K562 (cell line): ENCODE measurements at regions not wholly inside any gene's neighbourhood (a gene's known extent, or its start where the extent isn't known, plus 50 kb on each side); places are given as distances from the start of the nearest gene placed in this dataset.

Experiments
- ATAC-seq: fragments of 200-7000 bp; cut with Tn5 transposase; 3 replicates; pipeline ENCODE4 v1.9.1; 2020; ENCODE audit warnings: moderate library complexity
- BruUV-seq: library from RNA; stranded (reverse); fragments of 400-500 nt; replicated peaks from 2 replicates; lab custom pipeline; 2021; lab: Mats Ljungman, UMichigan
- CTCF ChIA-PET: fragments of 300-600 bp; formaldehyde crosslinking; extraction: SDS; loops from one replicate; lab custom pipeline; 2021; ENCODE audit warnings: low intra/inter-chr PET ratio; lab: Yijun Ruan, JAX
- POLR2A ChIA-PET: fragments of 300-600, 350-650 bp; sonication (Branson Sonifier 250); formaldehyde crosslinking; extraction: SDS; loops from one replicate; lab custom pipeline; 2021; ENCODE audit warnings: antibody characterized with exemption, inconsistent platforms; lab: Yijun Ruan, JAX
- DNase-seq, 4 experiments: peaks; one replicate each; pipeline versions ENCODE4 v3.0.0 to v3.0.0-alpha.2; 2011 to 2018; ENCODE audit warnings: low spot score in 3 of 4, mixed read lengths in 3 of 4; ENCODE audit errors: extremely low read depth in 1 of 4
- FAIRE-seq: peaks from 2 replicates; lab custom pipeline; 2011; peaks lifted over from hg19 to GRCh38; lab: Jason Lieb, UNC
- H2AFZ ChIP-seq: 2 replicates; pipeline ENCODE4 v1.6.0; 2011; ENCODE audit warnings: low read depth, low read length, control low read depth, inconsistent platforms
- H3K27ac ChIP-seq: fragments of 200-600 bp; 3 replicates; pipeline ENCODE4 v1.8.0; 2011; ENCODE audit warnings: low read depth, mild to moderate bottlenecking, control low read depth, inconsistent platforms, low read length, moderate library complexity, mixed read lengths; ENCODE audit errors: extremely low read depth
- H3K27me3 ChIP-seq, 2 experiments: fragments of 300-600 bp in 1 of 2; 2 replicates in 1 of 2; 3 replicates in 1 of 2; pipeline versions ENCODE4 v1.6.0 to v1.8.0; 2011; ENCODE audit warnings: inconsistent platforms in 2 of 2, low read length in 2 of 2, mild to moderate bottlenecking in 1 of 2, mixed read lengths in 1 of 2, moderate library complexity in 1 of 2; ENCODE audit not compliant: control insufficient read depth in 2 of 2, insufficient read depth in 2 of 2
- H3K36me3 ChIP-seq: fragments of 300-600 bp; 3 replicates; pipeline ENCODE4 v1.8.0; 2011; ENCODE audit warnings: mild to moderate bottlenecking, low read length, inconsistent platforms; ENCODE audit not compliant: control insufficient read depth, insufficient read depth
- H3K4me1 ChIP-seq, 2 experiments: fragments of 200-600 bp in 1 of 2; replicated peaks in 1 of 2; 2 replicates in 1 of 2; 3 replicates in 1 of 2; pipeline versions ENCODE4 v1.5.1 to v1.8.0; 2011; ENCODE audit warnings: inconsistent platforms in 2 of 2, low read length in 2 of 2, mild to moderate bottlenecking in 1 of 2, mixed read lengths in 1 of 2, moderate library complexity in 1 of 2; ENCODE audit not compliant: control insufficient read depth in 2 of 2, insufficient read depth in 2 of 2
- H3K4me2 ChIP-seq: 2 replicates; pipeline ENCODE4 v1.6.1; 2011; ENCODE audit warnings: low read length, control low read depth, inconsistent platforms, mixed read lengths; ENCODE audit not compliant: insufficient read depth
- H3K4me3 ChIP-seq: fragments of 200-600 bp; sonication (generic), shearing (Covaris generic); 2 replicates; pipeline ENCODE4 v1.5.1; 2016; ENCODE audit warnings: control low read depth, inconsistent platforms
- H3K79me2 ChIP-seq: fragments of 200-600 bp; 3 replicates; pipeline ENCODE4 v1.8.0; 2011; ENCODE audit warnings: low read length, inconsistent platforms; ENCODE audit not compliant: control insufficient read depth, insufficient read depth
- H3K9ac ChIP-seq, 2 experiments: 2 replicates each; pipeline versions ENCODE4 v1.6.0 to v1.6.1; 2011; ENCODE audit warnings: low read depth in 2 of 2, low read length in 2 of 2, control low read depth in 1 of 2, inconsistent platforms in 1 of 2, mild to moderate bottlenecking in 1 of 2, mixed read lengths in 1 of 2; ENCODE audit not compliant: insufficient read depth in 1 of 2
- H3K9me1 ChIP-seq: one replicate; pipeline ENCODE4 v1.6.0; 2011; ENCODE audit warnings: inconsistent platforms, mild to moderate bottlenecking, low read length, moderate library complexity; ENCODE audit not compliant: control insufficient read depth, insufficient read depth
- H3K9me3 ChIP-seq: replicated peaks from 2 replicates; pipeline ENCODE4 v1.5.1; 2011; ENCODE audit warnings: low read depth, low read length, inconsistent platforms; ENCODE audit not compliant: control insufficient read depth, insufficient read depth
- H4K20me1 ChIP-seq: replicated peaks from 2 replicates; pipeline ENCODE4 v1.6.1; 2011; ENCODE audit warnings: low read length, inconsistent platforms, mixed read lengths; ENCODE audit not compliant: control insufficient read depth, insufficient read depth
- CXXC5 ChIP-seq: fragments of 250-450 bp; sonication (Bioruptor Pico); IDR thresholded peaks from 2 replicates; pipeline ENCODE4 v1.8.0; 2022; ENCODE audit warnings: inconsistent platforms, mild to moderate bottlenecking, moderate library complexity
- GATA2 ChIP-seq: sonication (generic); formaldehyde crosslinking; IDR thresholded peaks from 2 replicates; pipeline ENCODE4 v1.4.0; 2020; ENCODE audit warnings: mild to moderate bottlenecking, missing genetic modification reagents
- HDAC3 ChIP-seq: fragments of 450-650 bp; IDR thresholded peaks from 2 replicates; pipeline ENCODE4 v1.6.1; 2018; ENCODE audit warnings: borderline replicate concordance, mild to moderate bottlenecking, moderate library complexity; ENCODE audit not compliant: partially characterized antibody
- MEF2D ChIP-seq: conservative IDR thresholded peaks from 2 replicates; pipeline ENCODE4 v1.6.1; 2016; ENCODE audit warnings: low read depth, missing genetic modification characterization, missing compliant biosample characterization
- NFRKB ChIP-seq: fragments of 450-650 bp; IDR thresholded peaks from 2 replicates; pipeline ENCODE4 v1.6.1; 2016; ENCODE audit warnings: low read depth
- POLR2AphosphoS2 ChIP-seq: IDR thresholded peaks from 2 replicates; pipeline ENCODE4 v1.6.1; 2012; ENCODE audit warnings: low read length, improper control_type of control experiment
- PURB ChIP-seq: sonication (generic); formaldehyde crosslinking; IDR thresholded peaks from 2 replicates; pipeline ENCODE4 v1.9.0; 2021; ENCODE audit warnings: low read depth, mild to moderate bottlenecking, missing genetic modification reagents
- RAD21 ChIP-seq, 2 experiments: fragments of 250-450 bp in 1 of 2; fragments of 450-650 bp in 1 of 2; sonication (Bioruptor Pico) in 1 of 2; formaldehyde crosslinking in 1 of 2; IDR thresholded peaks in 1 of 2; conservative IDR thresholded peaks in 1 of 2; 2 replicates each; pipeline versions ENCODE4 v1.4.0 to v1.8.0; 2020 to 2022; ENCODE audit warnings: mild to moderate bottlenecking in 2 of 2, moderate library complexity in 1 of 2
- RNF2 ChIP-seq: sonication (generic); IDR thresholded peaks from 2 replicates; pipeline ENCODE4 v1.6.1; 2016
- SP2 ChIP-seq: IDR thresholded peaks from 2 replicates; pipeline ENCODE4 v1.6.1; 2011; ENCODE audit warnings: mild to moderate bottlenecking, low read depth, low read length, moderate library complexity; ENCODE audit not compliant: poor library complexity, severe bottlenecking; ENCODE audit errors: extremely low read depth
- U2AF2 ChIP-seq: fragments of 200-400 bp; formaldehyde crosslinking; optimal IDR thresholded peaks from 2 replicates; pipeline ENCODE3; 2017; ENCODE audit warnings: low read depth, mild to moderate bottlenecking, low read length
- ZNF282 ChIP-seq: sonication (generic); formaldehyde crosslinking; IDR thresholded peaks from 2 replicates; pipeline ENCODE4 v1.8.1; 2023; ENCODE audit warnings: missing genetic modification reagents
- ZNF347 ChIP-seq: fragments of 450-650 bp; formaldehyde crosslinking; IDR thresholded peaks from 2 replicates; pipeline ENCODE4 v1.4.0; 2020; ENCODE audit warnings: low read depth, mild to moderate bottlenecking, moderate library complexity
- ZNF583 ChIP-seq: fragments of 250-450 bp; sonication (Bioruptor Pico); IDR thresholded peaks from 2 replicates; pipeline ENCODE4 v1.4.0; 2020
- ZNF668 ChIP-seq: fragments of 250-450 bp; sonication (Bioruptor Pico); IDR thresholded peaks from 2 replicates; pipeline ENCODE4 v1.8.0; 2022; ENCODE audit warnings: mild to moderate bottlenecking, inconsistent platforms
- WGBS: fragments of 100-300 bp; shearing (Covaris generic); methylation state at CpG from one replicate; pipeline ENCODE4 v1.1.6; 2016; ENCODE audit warnings: low coverage, mixed read lengths; ENCODE audit not compliant: insufficient coverage; ENCODE audit errors: missing lambda C conversion rate; 5-methylcytosine and 5-hydroxymethylcytosine counted together
- in situ Hi-C: fragments of 300-500 bp; cut with MboI; formaldehyde crosslinking; loops from 4 replicates; pipeline ENCODE4 v1.15.0; 2018; ENCODE audit warnings: inconsistent platforms, mixed read lengths
- intact Hi-C: fragments of 100-400 bp; cut with micrococcal nuclease; formaldehyde crosslinking; loops from 2 replicates; pipeline ENCODE4 v1.14.2; 2022
- TF ChIP-seq, protein P1 (sequence below): sonication (generic); formaldehyde crosslinking; IDR thresholded peaks from 2 replicates; pipeline ENCODE4 v1.8.0; 2022; ENCODE audit warnings: mild to moderate bottlenecking, missing genetic modification reagents
- TF ChIP-seq, protein P2 (sequence below), 2 experiments: IDR thresholded peaks; 2 replicates each; pipeline ENCODE4 v1.6.1; 2012; ENCODE audit warnings: improper control_type of control experiment in 2 of 2, low read depth in 2 of 2, low read length in 2 of 2, borderline replicate concordance in 1 of 2
- TF ChIP-seq, protein P3 (sequence below): fragments of 250-450 bp; sonication (Bioruptor Pico); IDR thresholded peaks from 2 replicates; pipeline ENCODE4 v1.5.1; 2021; ENCODE audit warnings: mild to moderate bottlenecking

DNA sequence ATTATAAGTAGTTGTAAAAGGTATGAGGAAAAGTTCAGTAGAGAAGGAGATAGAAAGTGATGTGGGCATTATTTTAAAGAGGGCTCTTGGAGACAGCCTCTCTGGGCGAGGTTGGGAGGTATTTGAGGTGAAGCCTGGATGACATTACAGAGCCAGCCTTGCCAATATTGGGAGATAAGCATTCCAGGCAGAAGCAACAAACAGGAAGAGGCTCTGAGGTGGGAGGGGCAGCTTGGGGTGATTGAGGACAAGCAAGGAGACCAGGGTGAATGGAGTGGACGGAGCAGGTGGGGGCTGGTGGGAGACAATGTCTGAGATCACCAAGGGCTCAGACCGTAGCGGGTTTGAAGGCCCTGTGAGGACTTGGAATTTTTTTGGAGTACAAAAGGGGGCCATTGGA is 87.3 kb downstream of the DYRK2 start (continued):
- TF ChIP-seq ZNF347 (CRISPR knock-in tag) (no peak), POLR2AphosphoS2 (no peak), NFRKB (no peak), U2AF2 (no peak), GATA2 (no peak), RNF2 (no peak)
- TF ChIP-seq, protein P1, sequence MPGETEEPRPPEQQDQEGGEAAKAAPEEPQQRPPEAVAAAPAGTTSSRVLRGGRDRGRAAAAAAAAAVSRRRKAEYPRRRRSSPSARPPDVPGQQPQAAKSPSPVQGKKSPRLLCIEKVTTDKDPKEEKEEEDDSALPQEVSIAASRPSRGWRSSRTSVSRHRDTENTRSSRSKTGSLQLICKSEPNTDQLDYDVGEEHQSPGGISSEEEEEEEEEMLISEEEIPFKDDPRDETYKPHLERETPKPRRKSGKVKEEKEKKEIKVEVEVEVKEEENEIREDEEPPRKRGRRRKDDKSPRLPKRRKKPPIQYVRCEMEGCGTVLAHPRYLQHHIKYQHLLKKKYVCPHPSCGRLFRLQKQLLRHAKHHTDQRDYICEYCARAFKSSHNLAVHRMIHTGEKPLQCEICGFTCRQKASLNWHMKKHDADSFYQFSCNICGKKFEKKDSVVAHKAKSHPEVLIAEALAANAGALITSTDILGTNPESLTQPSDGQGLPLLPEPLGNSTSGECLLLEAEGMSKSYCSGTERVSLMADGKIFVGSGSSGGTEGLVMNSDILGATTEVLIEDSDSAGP (CRISPR knock-in tag), result no peak

DNA sequence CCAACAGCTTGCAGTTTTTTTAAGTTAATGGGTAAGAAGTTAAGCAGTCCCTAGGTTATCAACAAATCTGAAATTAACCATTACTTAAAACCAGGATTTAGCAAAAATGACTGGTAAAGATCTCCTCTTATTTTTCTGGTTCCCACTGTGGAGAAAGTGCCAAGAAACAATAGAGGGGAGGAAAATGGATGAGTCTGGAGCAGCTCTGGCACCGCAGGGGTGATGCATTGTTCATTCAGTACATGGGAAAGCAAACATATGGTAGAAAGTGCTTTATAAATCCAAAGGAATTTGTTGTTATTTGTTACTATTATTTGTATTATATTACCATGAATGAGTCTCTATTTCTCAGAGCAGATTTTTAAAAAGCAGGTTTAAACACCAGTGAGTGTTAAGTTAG is 92.2 kb downstream of the DYRK2 start:
- Histone ChIP-seq H4K20me1 (no peaks in the 10 kb centered on the region), H3K4me3 (no peak overlapping the region), H3K36me3 (no peaks in the 10 kb centered on the region), H3K9ac (no peak overlapping the region), H3K9me3 (no peaks in the 10 kb centered on the region), H3K79me2 (no peaks in the 10 kb centered on the region), H3K4me2 (no peak overlapping the region), H3K4me1 (no peaks in the 10 kb centered on the region), H3K27me3 (peaks cover 0 to 7% of the 10 kb centered on the region in 2 experiments; a peak in 3 of 5 replicates), H3K9me1 (no peaks in the 10 kb centered on the region), H3K27ac (no peak overlapping the region), H2AFZ (no peak overlapping the region)
- BruUV-seq, result no TSS peak
- no peak for FAIRE-seq
- ATAC-seq, result no peak
- in situ Hi-C loops (no loop called here), intact Hi-C loops (no loop called here)
- DNase-seq, result no peak
- WGBS, result 0% methylated on average over 1 of the region's 1 CpG
- CTCF ChIA-PET, result no interaction called here
- POLR2A ChIA-PET, result no interaction called here
- TF ChIP-seq MEF2D (tag) (no peak), POLR2AphosphoS2 (no peak), ZNF583 (CRISPR knock-in tag) (no peak), ZNF668 (CRISPR knock-in tag) (no peak), HDAC3 (no peak), RAD21 (CRISPR knock-in tag; conservative IDR thresholded peaks at IDR 0.05 in 1 of 2, IDR thresholded peaks at IDR 0.05 in 1 of 2) (no peak), PURB (CRISPR knock-in tag) (no peak), ZNF282 (no peak), CXXC5 (CRISPR knock-in tag) (no peak), SP2 (no peak)
- TF ChIP-seq, protein P2, sequence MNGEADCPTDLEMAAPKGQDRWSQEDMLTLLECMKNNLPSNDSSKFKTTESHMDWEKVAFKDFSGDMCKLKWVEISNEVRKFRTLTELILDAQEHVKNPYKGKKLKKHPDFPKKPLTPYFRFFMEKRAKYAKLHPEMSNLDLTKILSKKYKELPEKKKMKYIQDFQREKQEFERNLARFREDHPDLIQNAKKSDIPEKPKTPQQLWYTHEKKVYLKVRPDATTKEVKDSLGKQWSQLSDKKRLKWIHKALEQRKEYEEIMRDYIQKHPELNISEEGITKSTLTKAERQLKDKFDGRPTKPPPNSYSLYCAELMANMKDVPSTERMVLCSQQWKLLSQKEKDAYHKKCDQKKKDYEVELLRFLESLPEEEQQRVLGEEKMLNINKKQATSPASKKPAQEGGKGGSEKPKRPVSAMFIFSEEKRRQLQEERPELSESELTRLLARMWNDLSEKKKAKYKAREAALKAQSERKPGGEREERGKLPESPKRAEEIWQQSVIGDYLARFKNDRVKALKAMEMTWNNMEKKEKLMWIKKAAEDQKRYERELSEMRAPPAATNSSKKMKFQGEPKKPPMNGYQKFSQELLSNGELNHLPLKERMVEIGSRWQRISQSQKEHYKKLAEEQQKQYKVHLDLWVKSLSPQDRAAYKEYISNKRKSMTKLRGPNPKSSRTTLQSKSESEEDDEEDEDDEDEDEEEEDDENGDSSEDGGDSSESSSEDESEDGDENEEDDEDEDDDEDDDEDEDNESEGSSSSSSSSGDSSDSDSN (IDR thresholded peaks at IDR 0.05; ENCODE audit: borderline replicate concordance in 1 of 2, low read depth in 2 of 2, low read length in 2 of 2), result no peak
- TF ChIP-seq, protein P3, sequence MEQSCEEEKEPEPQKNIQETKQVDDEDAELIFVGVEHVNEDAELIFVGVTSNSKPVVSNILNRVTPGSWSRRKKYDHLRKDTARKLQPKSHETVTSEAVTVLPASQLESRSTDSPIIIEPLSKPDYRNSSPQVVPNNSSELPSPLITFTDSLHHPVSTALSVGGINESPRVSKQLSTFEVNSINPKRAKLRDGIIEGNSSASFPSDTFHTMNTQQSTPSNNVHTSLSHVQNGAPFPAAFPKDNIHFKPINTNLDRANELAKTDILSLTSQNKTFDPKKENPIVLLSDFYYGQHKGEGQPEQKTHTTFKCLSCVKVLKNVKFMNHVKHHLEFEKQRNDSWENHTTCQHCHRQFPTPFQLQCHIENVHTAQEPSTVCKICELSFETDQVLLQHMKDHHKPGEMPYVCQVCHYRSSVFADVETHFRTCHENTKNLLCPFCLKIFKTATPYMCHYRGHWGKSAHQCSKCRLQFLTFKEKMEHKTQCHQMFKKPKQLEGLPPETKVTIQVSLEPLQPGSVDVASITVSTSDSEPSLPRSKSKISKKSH (CRISPR knock-in tag), result no peak
